ENCODE measurements at regions not wholly inside any gene's neighbourhood (a gene's known extent, or its start where the extent isn't known, plus 50 kb on each side); places are given as distances from the start of the nearest gene placed in this dataset.

- DNase-seq (ENCODE audit: low read depth in 1 of 2, low spot score in 1 of 2), result no peak
Observed at GRCh38 chr2:236867441-236868260, 218.0 kb upstream of the COPS8 start.

- no peak for DNase-seq (ENCODE audit: low read depth in 1 of 2, low spot score in 1 of 2)
Observed at GRCh38 chr2:236870370-236870769, 215.3 kb upstream of the COPS8 start.

GRCh38 chr2:236871500-236872001 is 214.1 kb upstream of the COPS8 start:
- DNase-seq (ENCODE audit: low read depth in 1 of 2, low spot score in 1 of 2), result no peak

- no peak for DNase-seq (ENCODE audit: low read depth in 1 of 2, low spot score in 1 of 2)
Observed at GRCh38 chr2:236872015-236872414, 213.7 kb upstream of the COPS8 start.

GRCh38 chr2:236872981-236873380 is 212.7 kb upstream of the COPS8 start:
- DNase-seq (ENCODE audit: low read depth in 1 of 2, low spot score in 1 of 2), result no peak

GRCh38 chr2:236873636-236874035 is 212.1 kb upstream of the COPS8 start:
- no peak for DNase-seq (ENCODE audit: low read depth in 1 of 2, low spot score in 1 of 2)

GRCh38 chr2:236874866-236875481 is 210.7 kb upstream of the COPS8 start:
- DNase-seq (ENCODE audit: low read depth in 1 of 2, low spot score in 1 of 2), result no peak

GRCh38 chr2:236875906-236876505 is 209.7 kb upstream of the COPS8 start:
- DNase-seq (ENCODE audit: low read depth in 1 of 2, low spot score in 1 of 2), result no peak

GRCh38 chr2:236876642-236877041 is 209.0 kb upstream of the COPS8 start:
- DNase-seq (ENCODE audit: low read depth in 1 of 2, low spot score in 1 of 2), result no peak

GRCh38 chr2:236877972-236878371 is 207.7 kb upstream of the COPS8 start:
- DNase-seq (ENCODE audit: low read depth in 1 of 2, low spot score in 1 of 2), result no peak

- no peak for DNase-seq (ENCODE audit: low read depth in 1 of 2, low spot score in 1 of 2)
Observed at GRCh38 chr2:236879416-236879963, 206.2 kb upstream of the COPS8 start.

- no peak for DNase-seq (ENCODE audit: low read depth in 1 of 2, low spot score in 1 of 2)
Observed at GRCh38 chr2:236882074-236882473, 203.6 kb upstream of the COPS8 start.

GRCh38 chr2:236882930-236883329 is 202.8 kb upstream of the COPS8 start:
- DNase-seq (ENCODE audit: low read depth in 1 of 2, low spot score in 1 of 2), result no peak

- DNase-seq (ENCODE audit: low read depth in 1 of 2, low spot score in 1 of 2), result no peak
Observed at GRCh38 chr2:236883819-236884218, 201.9 kb upstream of the COPS8 start.

GRCh38 chr2:236884569-236885175 is 201.0 kb upstream of the COPS8 start:
- DNase-seq (ENCODE audit: low read depth in 1 of 2, low spot score in 1 of 2), result no peak

GRCh38 chr2:236886456-236886855 is 199.2 kb upstream of the COPS8 start:
- no peak for DNase-seq (ENCODE audit: low read depth in 1 of 2, low spot score in 1 of 2)

- DNase-seq (ENCODE audit: low read depth in 1 of 2, low spot score in 1 of 2), result no peak
Observed at GRCh38 chr2:236887531-236887930, 198.2 kb upstream of the COPS8 start.

GRCh38 chr2:236887953-236888793 is 197.5 kb upstream of the COPS8 start:
- DNase-seq (ENCODE audit: low read depth in 1 of 2, low spot score in 1 of 2), result no peak

GRCh38 chr2:236888794-236889780 is 196.6 kb upstream of the COPS8 start:
- DNase-seq (ENCODE audit: low read depth in 1 of 2, low spot score in 1 of 2), result no peak

Data from stimulated activated CD4-positive, alpha-beta T cell treated with anti-CD3 and anti-CD28 coated beads, Interleukin-15, amount 100 ng/mL, for 1 hour (primary cell).